Panc1 (cell line): ENCODE measurements at regions not wholly inside any gene's neighbourhood (a gene's known extent, or its start where the extent isn't known, plus 50 kb on each side); places are given as distances from the start of the nearest gene placed in this dataset.

Experiments
- ATAC-seq: fragments of 200-7000 bp; cut with Tn5 transposase; 2 replicates; pipeline ENCODE4 v1.9.1; 2020; ENCODE audit warnings: mild to moderate bottlenecking, moderate library complexity
- BruUV-seq: library from RNA; stranded (reverse); fragments of 400-500 nt; replicated peaks from 2 replicates; lab custom pipeline; 2021; lab: Mats Ljungman, UMichigan
- CTCF ChIA-PET: fragments of 300-600 bp; sonication (Branson Sonifier 250); formaldehyde crosslinking; loops from one replicate; lab custom pipeline; 2022; ENCODE audit warnings: antibody characterized with exemption; lab: Charles Lee
- POLR2A ChIA-PET: fragments of 300-600 bp; sonication (Branson Sonifier 250); formaldehyde crosslinking; loops from one replicate; lab custom pipeline; 2022; ENCODE audit warnings: antibody characterized with exemption; lab: Charles Lee
- DNase-seq: peaks from one replicate; pipeline ENCODE4 v3.0.0-alpha.2; 2010; ENCODE audit warnings: low read depth, low spot score
- H3K27ac ChIP-seq: 2 replicates; pipeline ENCODE4 v1.5.1; 2011; ENCODE audit warnings: mild to moderate bottlenecking, low read length, inconsistent platforms
- H3K27me3 ChIP-seq: fragments of 200-500 bp; sonication (Bioruptor generic); 2 replicates; pipeline ENCODE4 v1.6.0; 2014; ENCODE audit warnings: low read length, inconsistent platforms; ENCODE audit not compliant: control insufficient read depth, insufficient read depth
- H3K36me3 ChIP-seq: fragments of 200-500 bp; sonication (Bioruptor generic); 2 replicates; pipeline ENCODE4 v1.5.1; 2014; ENCODE audit warnings: inconsistent platforms, mild to moderate bottlenecking, low read length, moderate library complexity; ENCODE audit not compliant: control insufficient read depth, insufficient read depth
- H3K4me1 ChIP-seq: 2 replicates; pipeline ENCODE4 v1.5.1; 2011; ENCODE audit warnings: inconsistent platforms, mild to moderate bottlenecking, low read length, moderate library complexity; ENCODE audit not compliant: control insufficient read depth, insufficient read depth
- H3K4me3 ChIP-seq, 2 experiments: 2 replicates each; pipeline ENCODE4 v1.5.1; 2011 to 2012; ENCODE audit warnings: low read depth in 2 of 2, low read length in 2 of 2, mild to moderate bottlenecking in 2 of 2, inconsistent platforms in 1 of 2, moderate library complexity in 1 of 2
- H3K9me3 ChIP-seq: fragments of 200-500 bp; sonication (Bioruptor generic); 2 replicates; pipeline ENCODE4 v1.5.1; 2014; ENCODE audit warnings: low read depth, mild to moderate bottlenecking, inconsistent platforms, low read length, moderate library complexity; ENCODE audit not compliant: control insufficient read depth, insufficient read depth
- POLR2AphosphoS5 ChIP-seq: IDR thresholded peaks from 2 replicates; pipeline ENCODE4 v1.6.1; 2012; ENCODE audit warnings: mild to moderate bottlenecking, low read depth, low read length, moderate library complexity
- SIN3A ChIP-seq: IDR thresholded peaks from 2 replicates; pipeline ENCODE4 v1.6.1; 2012; ENCODE audit warnings: low read depth, mild to moderate bottlenecking, low read length, moderate library complexity, borderline replicate concordance; ENCODE audit not compliant: insufficient read depth
- TCF7L2 ChIP-seq: IDR thresholded peaks from 2 replicates; pipeline ENCODE4 v1.6.1; 2011; ENCODE audit warnings: mild to moderate bottlenecking, low read depth, low read length, inconsistent platforms
- in situ Hi-C: cut with HindIII; loops from 2 replicates; pipeline ENCODE4 v1.10.0; 2016; ENCODE audit warnings: low sequenced_read_pairs, low pct_unique_long_range_greater_than_20kb
- intact Hi-C: fragments of 100-400 bp; cut with micrococcal nuclease; formaldehyde crosslinking; loops from one replicate; pipeline ENCODE4 v1.10.0; 2022; ENCODE audit not compliant: unreplicated experiment
- TF ChIP-seq, protein P1 (sequence below): fragments of 450-650 bp; IDR thresholded peaks from 2 replicates; pipeline ENCODE4 v1.5.1; 2017; ENCODE audit warnings: mild to moderate bottlenecking
- TF ChIP-seq, protein P2 (sequence below), 2 experiments: IDR thresholded peaks; 2 replicates each; pipeline ENCODE4 v1.6.1; 2011 to 2012; ENCODE audit warnings: low read depth in 2 of 2, control low read depth in 1 of 2, low read length in 1 of 2, mild to moderate bottlenecking in 1 of 2, moderate library complexity in 1 of 2; ENCODE audit not compliant: insufficient read depth in 1 of 2

DNA sequence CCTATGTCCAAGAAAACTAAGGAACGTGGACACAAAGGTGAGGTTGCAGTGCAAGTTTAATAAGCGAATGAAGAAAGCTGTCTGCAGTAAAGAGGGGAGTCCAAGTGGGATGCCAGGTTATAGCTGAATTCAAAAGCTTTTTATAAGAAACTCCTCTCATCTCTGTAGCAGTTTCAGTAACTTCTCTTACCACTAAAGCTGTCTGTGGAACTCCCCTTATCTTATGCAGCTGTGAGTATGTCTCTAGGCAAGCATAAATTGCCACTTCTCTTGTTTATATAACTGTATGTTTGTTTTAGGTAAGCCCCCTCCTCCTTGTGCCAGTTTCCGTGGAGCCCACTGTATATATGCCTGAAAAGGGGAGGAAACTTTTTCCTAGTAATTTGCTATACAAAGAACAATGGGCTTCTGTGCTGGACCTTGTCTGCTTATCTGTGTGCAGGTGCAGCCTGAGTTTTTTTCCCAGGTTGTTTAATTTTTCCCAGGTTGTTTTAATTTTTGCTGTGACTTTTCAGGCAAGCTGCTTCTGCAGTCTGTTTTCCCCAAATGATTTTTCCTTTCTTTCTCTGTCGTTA lies 875.1 kb upstream of the EPHA6 start:
- H3K4me1 ChIP-seq = no peaks in the 10 kb centered on the region
- no peak for DNase-seq
- no peak overlapping the region for H3K27ac ChIP-seq
- no peaks in the 10 kb centered on the region for H3K9me3 ChIP-seq
- H3K36me3 ChIP-seq = no peaks in the 10 kb centered on the region
- no peak for ATAC-seq
- H3K27me3 ChIP-seq = no peaks in the 10 kb centered on the region
- CTCF ChIA-PET = no interaction called here
- no TSS peak for BruUV-seq
- TF ChIP-seq SIN3A (no peak), POLR2AphosphoS5 (no peak), TCF7L2 (no peak)
- TF ChIP-seq, protein P1, sequence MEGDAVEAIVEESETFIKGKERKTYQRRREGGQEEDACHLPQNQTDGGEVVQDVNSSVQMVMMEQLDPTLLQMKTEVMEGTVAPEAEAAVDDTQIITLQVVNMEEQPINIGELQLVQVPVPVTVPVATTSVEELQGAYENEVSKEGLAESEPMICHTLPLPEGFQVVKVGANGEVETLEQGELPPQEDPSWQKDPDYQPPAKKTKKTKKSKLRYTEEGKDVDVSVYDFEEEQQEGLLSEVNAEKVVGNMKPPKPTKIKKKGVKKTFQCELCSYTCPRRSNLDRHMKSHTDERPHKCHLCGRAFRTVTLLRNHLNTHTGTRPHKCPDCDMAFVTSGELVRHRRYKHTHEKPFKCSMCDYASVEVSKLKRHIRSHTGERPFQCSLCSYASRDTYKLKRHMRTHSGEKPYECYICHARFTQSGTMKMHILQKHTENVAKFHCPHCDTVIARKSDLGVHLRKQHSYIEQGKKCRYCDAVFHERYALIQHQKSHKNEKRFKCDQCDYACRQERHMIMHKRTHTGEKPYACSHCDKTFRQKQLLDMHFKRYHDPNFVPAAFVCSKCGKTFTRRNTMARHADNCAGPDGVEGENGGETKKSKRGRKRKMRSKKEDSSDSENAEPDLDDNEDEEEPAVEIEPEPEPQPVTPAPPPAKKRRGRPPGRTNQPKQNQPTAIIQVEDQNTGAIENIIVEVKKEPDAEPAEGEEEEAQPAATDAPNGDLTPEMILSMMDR = no peak
- TF ChIP-seq, protein P2, sequence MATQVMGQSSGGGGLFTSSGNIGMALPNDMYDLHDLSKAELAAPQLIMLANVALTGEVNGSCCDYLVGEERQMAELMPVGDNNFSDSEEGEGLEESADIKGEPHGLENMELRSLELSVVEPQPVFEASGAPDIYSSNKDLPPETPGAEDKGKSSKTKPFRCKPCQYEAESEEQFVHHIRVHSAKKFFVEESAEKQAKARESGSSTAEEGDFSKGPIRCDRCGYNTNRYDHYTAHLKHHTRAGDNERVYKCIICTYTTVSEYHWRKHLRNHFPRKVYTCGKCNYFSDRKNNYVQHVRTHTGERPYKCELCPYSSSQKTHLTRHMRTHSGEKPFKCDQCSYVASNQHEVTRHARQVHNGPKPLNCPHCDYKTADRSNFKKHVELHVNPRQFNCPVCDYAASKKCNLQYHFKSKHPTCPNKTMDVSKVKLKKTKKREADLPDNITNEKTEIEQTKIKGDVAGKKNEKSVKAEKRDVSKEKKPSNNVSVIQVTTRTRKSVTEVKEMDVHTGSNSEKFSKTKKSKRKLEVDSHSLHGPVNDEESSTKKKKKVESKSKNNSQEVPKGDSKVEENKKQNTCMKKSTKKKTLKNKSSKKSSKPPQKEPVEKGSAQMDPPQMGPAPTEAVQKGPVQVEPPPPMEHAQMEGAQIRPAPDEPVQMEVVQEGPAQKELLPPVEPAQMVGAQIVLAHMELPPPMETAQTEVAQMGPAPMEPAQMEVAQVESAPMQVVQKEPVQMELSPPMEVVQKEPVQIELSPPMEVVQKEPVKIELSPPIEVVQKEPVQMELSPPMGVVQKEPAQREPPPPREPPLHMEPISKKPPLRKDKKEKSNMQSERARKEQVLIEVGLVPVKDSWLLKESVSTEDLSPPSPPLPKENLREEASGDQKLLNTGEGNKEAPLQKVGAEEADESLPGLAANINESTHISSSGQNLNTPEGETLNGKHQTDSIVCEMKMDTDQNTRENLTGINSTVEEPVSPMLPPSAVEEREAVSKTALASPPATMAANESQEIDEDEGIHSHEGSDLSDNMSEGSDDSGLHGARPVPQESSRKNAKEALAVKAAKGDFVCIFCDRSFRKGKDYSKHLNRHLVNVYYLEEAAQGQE (IDR thresholded peaks at IDR 0.05; ENCODE audit: insufficient read depth in 1 of 2, low read depth in 2 of 2, low read length in 1 of 2) = no peak
- intact Hi-C loops (no loop called here), in situ Hi-C loops (no loop called here)
- POLR2A ChIA-PET = no interaction called here
- H3K4me3 ChIP-seq = no peak overlapping the region

DNA sequence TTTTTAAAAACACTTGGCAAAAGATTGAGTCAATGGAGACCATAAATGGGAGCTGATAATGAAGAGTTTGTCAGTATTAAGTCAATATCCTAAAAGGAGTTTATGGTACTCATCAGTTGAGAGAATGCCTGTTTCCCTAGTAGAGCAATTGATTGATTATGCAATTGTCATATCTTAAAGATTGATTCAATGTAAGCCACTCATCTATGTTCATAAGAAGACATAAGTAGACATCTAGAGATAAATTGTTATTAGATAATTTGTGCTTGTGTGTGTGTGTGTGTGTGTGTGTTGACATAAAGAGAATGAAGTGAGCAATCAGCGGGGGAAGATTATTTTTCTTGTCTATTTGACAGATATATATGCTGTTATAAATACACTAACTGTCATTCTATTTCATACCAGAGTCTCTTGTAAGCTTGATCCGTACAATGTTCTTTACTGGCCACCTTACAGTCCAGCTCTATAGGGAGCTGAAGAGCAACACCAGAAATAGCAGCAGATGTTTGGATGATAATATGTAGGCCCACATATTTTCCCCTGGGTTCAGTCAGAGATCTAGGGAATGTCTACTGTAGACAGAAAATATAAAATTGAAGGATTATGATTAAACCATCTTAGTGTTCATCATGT lies 848.6 kb upstream of the EPHA6 start:
- H3K27ac ChIP-seq = no peak overlapping the region
- no peak overlapping the region for H3K4me3 ChIP-seq
- no peaks in the 10 kb centered on the region for H3K4me1 ChIP-seq
- H3K36me3 ChIP-seq = no peaks in the 10 kb centered on the region
- CTCF ChIA-PET = no interaction called here
- TF ChIP-seq, protein P1 = no peak
- TF ChIP-seq, protein P2 (IDR thresholded peaks at IDR 0.05; ENCODE audit: insufficient read depth in 1 of 2, low read depth in 2 of 2, low read length in 1 of 2) = no peak
- TF ChIP-seq SIN3A = no peak
- no peak for TF ChIP-seq TCF7L2
- TF ChIP-seq POLR2AphosphoS5 = no peak
- no peak for DNase-seq
- POLR2A ChIA-PET = no interaction called here
- H3K27me3 ChIP-seq = no peaks in the 10 kb centered on the region
- no peaks in the 10 kb centered on the region for H3K9me3 ChIP-seq
- in situ Hi-C loops = no loop called here
- BruUV-seq = no TSS peak
- ATAC-seq = no peak
- intact Hi-C loops = no loop called here
